Right lobe of liver (tissue), 4 donors: ENCODE measurements at regions not wholly inside any gene's neighbourhood (a gene's known extent, or its start where the extent isn't known, plus 50 kb on each side); places are given as distances from the start of the nearest gene placed in this dataset.

Experiments
- CTCF ChIP-seq, 4 donors: fragments of 200-600 bp in 3 of 4; fragments of 450-650 bp in 1 of 4; IDR thresholded peaks; one replicate each; pipeline versions ENCODE4 v1.5.1 to v1.8.0; 2016 to 2022; ENCODE audit warnings: antibody characterized with exemption in 4 of 4, mild to moderate bottlenecking in 2 of 4
- POLR2A ChIP-seq: fragments of 450-650 bp; IDR thresholded peaks from one replicate; pipeline ENCODE4 v1.6.1; 2017; ENCODE audit warnings: antibody characterized with exemption, mild to moderate bottlenecking
- donor health status: DM: no; HTN: no; CAD: no.
- donor health status: DM: no; HTN: no; CAD: no.
- donor health status: DM: no; HTN: yes; CAD: no.

- TF ChIP-seq CTCF (IDR thresholded peaks at IDR 0.05) (no peak), POLR2A (no peak)
Measured at GRCh38 chr15:99504071-99504822, 61.5 kb upstream of the MEF2A start.
